ENCODE measurements at regions not wholly inside any gene's neighbourhood (a gene's known extent, or its start where the extent isn't known, plus 50 kb on each side); places are given as distances from the start of the nearest gene placed in this dataset.

GRCh38 chr7:112554591-112554990, 73.8 kb downstream of the LSMEM1 start:
- DNase-seq (ENCODE audit: low spot score): no peak
- H3K4me1 ChIP-seq (ENCODE audit: insufficient read depth, poor library complexity, severe bottlenecking): no peaks in the 10 kb centered on the region
- ATAC-seq (ENCODE audit: low read depth): no peak
- no peak overlapping the region for H3K4me3 ChIP-seq (ENCODE audit: severe bottlenecking)
- H3K36me3 ChIP-seq (ENCODE audit: low read depth): no peaks in the 10 kb centered on the region
- no peak overlapping the region for H3K27ac ChIP-seq (ENCODE audit: poor library complexity, severe bottlenecking)
- no peak for TF ChIP-seq CTCF (IDR thresholded peaks at IDR 0.05; ENCODE audit: poor library complexity, severe bottlenecking)
- H3K27me3 ChIP-seq (ENCODE audit: insufficient read depth, poor library complexity, severe bottlenecking): no peaks in the 10 kb centered on the region
- no peaks in the 10 kb centered on the region for H3K9me3 ChIP-seq (ENCODE audit: severe bottlenecking)

GRCh38 chr7:112556633-112557032, 75.8 kb downstream of the LSMEM1 start:
- Histone ChIP-seq H3K27me3 (ENCODE audit: insufficient read depth, poor library complexity, severe bottlenecking) (no peaks in the 10 kb centered on the region), H3K4me1 (ENCODE audit: insufficient read depth, poor library complexity, severe bottlenecking) (no peaks in the 10 kb centered on the region), H3K36me3 (ENCODE audit: low read depth) (no peaks in the 10 kb centered on the region), H3K27ac (ENCODE audit: poor library complexity, severe bottlenecking) (no peak overlapping the region), H3K9me3 (ENCODE audit: severe bottlenecking) (no peaks in the 10 kb centered on the region), H3K4me3 (ENCODE audit: severe bottlenecking) (no peak overlapping the region)
- TF ChIP-seq CTCF (IDR thresholded peaks at IDR 0.05; ENCODE audit: poor library complexity, severe bottlenecking): no peak
- DNase-seq (ENCODE audit: low spot score): no peak
- ATAC-seq (ENCODE audit: low read depth): peak; percentile 84

GRCh38 chr7:112566442-112567324, 85.9 kb downstream of the LSMEM1 start:
- TF ChIP-seq CTCF (IDR thresholded peaks at IDR 0.05; ENCODE audit: poor library complexity, severe bottlenecking): no peak
- ATAC-seq (ENCODE audit: low read depth) (no peak), DNase-seq (ENCODE audit: low spot score) (no peak)
- Histone ChIP-seq H3K4me3 (ENCODE audit: severe bottlenecking) (no peak overlapping the region), H3K4me1 (ENCODE audit: insufficient read depth, poor library complexity, severe bottlenecking) (no peaks in the 10 kb centered on the region), H3K27ac (ENCODE audit: poor library complexity, severe bottlenecking) (no peak overlapping the region), H3K9me3 (ENCODE audit: severe bottlenecking) (no peaks in the 10 kb centered on the region), H3K36me3 (ENCODE audit: low read depth) (no peaks in the 10 kb centered on the region), H3K27me3 (ENCODE audit: insufficient read depth, poor library complexity, severe bottlenecking) (no peaks in the 10 kb centered on the region)

GRCh38 chr7:112567388-112567787, 86.6 kb downstream of the LSMEM1 start:
- H3K4me3 ChIP-seq (ENCODE audit: severe bottlenecking): no peak overlapping the region
- ATAC-seq (ENCODE audit: low read depth): no peak
- H3K36me3 ChIP-seq (ENCODE audit: low read depth): no peaks in the 10 kb centered on the region
- TF ChIP-seq CTCF (IDR thresholded peaks at IDR 0.05; ENCODE audit: poor library complexity, severe bottlenecking): no peak
- DNase-seq (ENCODE audit: low spot score): no peak
- no peaks in the 10 kb centered on the region for H3K9me3 ChIP-seq (ENCODE audit: severe bottlenecking)
- H3K4me1 ChIP-seq (ENCODE audit: insufficient read depth, poor library complexity, severe bottlenecking): no peaks in the 10 kb centered on the region
- H3K27ac ChIP-seq (ENCODE audit: poor library complexity, severe bottlenecking): no peak overlapping the region
- H3K27me3 ChIP-seq (ENCODE audit: insufficient read depth, poor library complexity, severe bottlenecking): no peaks in the 10 kb centered on the region
